ENCODE measurements at regions not wholly inside any gene's neighbourhood (a gene's known extent, or its start where the extent isn't known, plus 50 kb on each side); places are given as distances from the start of the nearest gene placed in this dataset.

- no peak overlapping the region for H3K4me3 ChIP-seq (ENCODE audit: low read depth, low read length)
- TF ChIP-seq POLR2A (IDR thresholded peaks at IDR 0.05; ENCODE audit: extremely low read depth, insufficient read length) (no peak), MAX (IDR thresholded peaks at IDR 0.05; ENCODE audit: low read depth, low read length) (no peak), CTCF (IDR thresholded peaks at IDR 0.05; ENCODE audit: low read depth, low read length) (no peak), MYC (IDR thresholded peaks at IDR 0.05; ENCODE audit: low read depth, low read length) (no peak)
- DNase-seq (ENCODE audit: low read depth), result no peak
Observed at GRCh38 chr19:28387507-28387906, 825.4 kb downstream of the UQCRFS1 start.

GRCh38 chr19:28386470-28386869, 826.5 kb downstream of the UQCRFS1 start:
- no peak for DNase-seq (ENCODE audit: low read depth)
- no peak overlapping the region for H3K4me3 ChIP-seq (ENCODE audit: low read depth, low read length)
- TF ChIP-seq POLR2A (IDR thresholded peaks at IDR 0.05; ENCODE audit: extremely low read depth, insufficient read length), result no peak
- TF ChIP-seq MAX (IDR thresholded peaks at IDR 0.05; ENCODE audit: low read depth, low read length), result no peak
- TF ChIP-seq MYC (IDR thresholded peaks at IDR 0.05; ENCODE audit: low read depth, low read length), result no peak
- no peak for TF ChIP-seq CTCF (IDR thresholded peaks at IDR 0.05; ENCODE audit: low read depth, low read length)

GRCh38 chr19:28386066-28386465, 826.9 kb downstream of the UQCRFS1 start:
- TF ChIP-seq MYC (IDR thresholded peaks at IDR 0.05; ENCODE audit: low read depth, low read length) (no peak), MAX (IDR thresholded peaks at IDR 0.05; ENCODE audit: low read depth, low read length) (no peak), POLR2A (IDR thresholded peaks at IDR 0.05; ENCODE audit: extremely low read depth, insufficient read length) (no peak), CTCF (IDR thresholded peaks at IDR 0.05; ENCODE audit: low read depth, low read length) (no peak)
- no peak for DNase-seq (ENCODE audit: low read depth)
- H3K4me3 ChIP-seq (ENCODE audit: low read depth, low read length), result no peak overlapping the region

- DNase-seq (ENCODE audit: low read depth), result no peak
- no peak for TF ChIP-seq MAX (IDR thresholded peaks at IDR 0.05; ENCODE audit: low read depth, low read length)
- no peak for TF ChIP-seq MYC (IDR thresholded peaks at IDR 0.05; ENCODE audit: low read depth, low read length)
- no peak for TF ChIP-seq POLR2A (IDR thresholded peaks at IDR 0.05; ENCODE audit: extremely low read depth, insufficient read length)
- TF ChIP-seq CTCF (IDR thresholded peaks at IDR 0.05; ENCODE audit: low read depth, low read length), result no peak
- no peak overlapping the region for H3K4me3 ChIP-seq (ENCODE audit: low read depth, low read length)
Observed at GRCh38 chr19:28377077-28377476, 835.9 kb downstream of the UQCRFS1 start.

- H3K4me3 ChIP-seq (ENCODE audit: low read depth, low read length), result no peak overlapping the region
- no peak for DNase-seq (ENCODE audit: low read depth)
- TF ChIP-seq MYC (IDR thresholded peaks at IDR 0.05; ENCODE audit: low read depth, low read length), result no peak
- TF ChIP-seq CTCF (IDR thresholded peaks at IDR 0.05; ENCODE audit: low read depth, low read length), result no peak
- no peak for TF ChIP-seq POLR2A (IDR thresholded peaks at IDR 0.05; ENCODE audit: extremely low read depth, insufficient read length)
- no peak for TF ChIP-seq MAX (IDR thresholded peaks at IDR 0.05; ENCODE audit: low read depth, low read length)
Observed at GRCh38 chr19:28374971-28375370, 838.0 kb downstream of the UQCRFS1 start.
